HG03139 (cell line): ENCODE measurements at regions not wholly inside any gene's neighbourhood (a gene's known extent, or its start where the extent isn't known, plus 50 kb on each side); places are given as distances from the start of the nearest gene placed in this dataset.
"Not testable (repeated sequence)": the region's sequence is repeated elsewhere in the genome, so short reads cannot be mapped to it uniquely, and the experiment has no call there.

Source experiments
- ATAC-seq: cut with Tn5 transposase; IDR thresholded peaks from one replicate; pipeline ENCODE4 v1.9.1; 2021; ENCODE audit not compliant: unreplicated experiment

DNA sequence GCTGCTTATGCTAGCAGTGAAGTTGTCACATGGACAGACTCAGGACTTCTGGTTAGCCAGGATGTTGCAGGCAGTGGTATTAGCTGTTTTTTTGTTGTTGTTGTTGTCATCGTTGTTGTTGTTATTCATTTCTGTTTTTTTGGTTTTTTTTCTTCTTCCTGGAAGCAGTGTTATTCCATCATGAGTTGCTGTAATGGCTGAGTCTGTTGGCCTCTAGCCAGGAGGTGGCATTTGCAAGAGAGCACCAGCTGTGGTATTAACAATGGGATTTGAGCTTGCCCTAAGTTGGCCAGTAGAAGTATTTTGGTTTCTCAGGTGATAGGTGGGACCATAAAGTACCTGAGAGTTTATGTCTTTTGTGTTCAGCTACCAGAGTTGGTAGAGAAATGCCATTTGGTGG is 561.1 kb downstream of the KCTD16 start:
- ATAC-seq, result no peak

DNA sequence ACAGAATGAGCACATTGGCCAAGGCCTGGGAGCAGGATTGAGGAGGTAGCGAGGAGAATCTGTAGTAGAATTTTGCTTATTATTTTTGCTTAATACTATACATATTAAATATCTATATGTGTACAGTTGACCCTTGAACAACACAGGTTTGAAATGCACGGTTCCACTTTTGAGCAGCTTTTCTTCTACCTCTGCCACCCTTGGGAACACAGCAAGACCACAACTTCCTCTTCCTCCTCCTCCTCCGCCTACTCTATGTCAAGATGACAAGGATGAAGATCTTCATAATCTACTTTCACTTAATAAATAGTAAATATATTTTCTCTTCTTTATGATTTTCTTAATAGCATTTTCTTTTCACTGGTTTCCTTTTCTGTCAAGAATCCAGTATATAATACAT is 541.4 kb downstream of the KCTD16 start:
- ATAC-seq, result peak; percentile 88

DNA sequence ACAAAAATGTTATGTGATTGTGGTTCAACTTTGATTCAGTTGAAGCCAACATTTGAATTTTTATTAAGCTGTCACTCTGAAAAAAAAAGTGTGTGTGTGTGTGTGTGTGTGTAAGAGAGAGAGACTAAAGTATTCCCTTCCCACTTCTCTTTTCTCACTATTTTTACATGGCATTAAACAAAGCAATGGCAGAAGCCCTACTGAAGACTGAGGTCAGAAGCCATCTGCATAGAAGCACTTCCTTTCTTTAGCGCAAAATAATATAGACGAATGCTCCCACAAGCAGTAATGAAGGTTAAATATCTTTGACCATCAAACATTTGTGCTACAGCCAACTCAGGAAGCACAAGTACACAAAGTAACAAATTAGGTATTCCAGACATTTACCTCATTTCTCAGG is 540.5 kb downstream of the KCTD16 start:
- no peak for ATAC-seq

DNA sequence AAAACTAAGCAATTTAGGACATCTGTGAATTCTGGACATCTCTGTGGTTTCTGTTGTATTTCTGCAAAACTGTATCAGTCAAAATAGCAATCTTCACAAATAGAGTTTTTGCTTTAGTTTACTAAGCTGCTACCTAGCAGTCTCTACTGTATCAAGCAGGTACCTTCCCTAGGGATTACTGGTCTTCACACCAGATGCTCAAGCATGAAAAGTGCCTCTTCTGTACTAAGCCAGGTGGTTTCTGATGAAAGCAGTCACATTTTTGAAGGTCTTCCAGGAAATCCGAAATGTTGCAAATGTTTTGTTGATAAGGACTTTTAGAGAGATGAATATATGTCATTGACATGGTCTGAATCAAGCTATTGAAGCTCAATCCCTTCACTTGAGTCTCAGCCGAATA is 540.0 kb downstream of the KCTD16 start:
- peak; percentile 47 for ATAC-seq

DNA sequence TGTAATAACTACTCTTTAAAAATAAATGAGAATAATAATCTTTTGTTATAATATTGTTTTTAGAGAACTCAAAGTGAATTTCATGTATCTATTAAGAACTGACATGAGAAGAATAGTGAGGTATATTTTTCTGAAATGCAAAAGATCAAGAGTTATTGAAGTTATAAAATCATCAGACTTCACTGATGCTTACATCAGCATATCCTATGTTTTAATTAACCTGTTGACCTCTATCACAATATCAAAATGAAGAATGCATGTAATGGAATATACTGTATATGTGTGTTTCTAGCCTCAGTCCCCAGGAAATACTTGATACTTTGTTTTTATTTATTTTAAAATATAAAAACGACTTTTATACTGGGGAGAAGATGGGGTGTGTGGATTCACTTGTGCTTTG is 533.1 kb downstream of the KCTD16 start:
- no peak for ATAC-seq

DNA sequence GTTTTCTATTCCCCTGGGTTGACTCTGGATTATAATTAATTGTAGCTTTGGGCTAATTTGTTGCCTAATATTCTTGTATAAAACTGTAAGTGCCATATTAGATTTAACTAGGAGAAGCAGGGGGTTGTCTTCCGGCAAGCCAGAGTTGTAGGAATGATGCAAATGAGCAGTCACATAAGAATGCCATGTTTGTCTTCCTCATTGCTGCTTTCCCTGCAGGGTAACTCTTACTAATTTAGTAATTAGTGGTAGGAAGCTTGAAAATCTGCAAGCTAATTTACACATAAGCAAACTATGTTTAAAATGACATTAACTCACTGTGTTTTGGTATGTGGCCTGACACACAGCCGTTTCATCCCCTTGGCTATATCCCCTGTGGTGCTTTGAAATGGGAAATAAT is 527.8 kb downstream of the KCTD16 start:
- no peak for ATAC-seq

DNA sequence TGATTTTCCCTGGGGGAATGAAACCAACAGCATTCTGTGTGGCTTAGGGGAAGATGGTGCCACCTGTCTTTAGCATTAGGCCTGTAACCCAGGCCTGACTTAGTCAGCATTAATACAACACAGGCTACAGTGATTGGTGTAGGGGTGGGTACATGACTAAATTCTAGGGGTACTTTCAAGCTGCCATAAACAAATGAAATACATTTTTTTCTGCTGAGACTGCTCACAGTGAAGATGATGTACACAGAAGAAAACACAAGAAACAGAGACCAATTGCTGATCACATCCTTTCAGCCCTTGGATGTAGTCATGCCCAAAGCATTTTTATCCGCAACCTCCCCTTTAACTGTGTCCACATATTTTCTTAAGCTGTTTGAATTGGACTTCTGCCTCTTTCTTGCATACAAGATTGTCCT is 527.2 kb downstream of the KCTD16 start:
- no peak for ATAC-seq

DNA sequence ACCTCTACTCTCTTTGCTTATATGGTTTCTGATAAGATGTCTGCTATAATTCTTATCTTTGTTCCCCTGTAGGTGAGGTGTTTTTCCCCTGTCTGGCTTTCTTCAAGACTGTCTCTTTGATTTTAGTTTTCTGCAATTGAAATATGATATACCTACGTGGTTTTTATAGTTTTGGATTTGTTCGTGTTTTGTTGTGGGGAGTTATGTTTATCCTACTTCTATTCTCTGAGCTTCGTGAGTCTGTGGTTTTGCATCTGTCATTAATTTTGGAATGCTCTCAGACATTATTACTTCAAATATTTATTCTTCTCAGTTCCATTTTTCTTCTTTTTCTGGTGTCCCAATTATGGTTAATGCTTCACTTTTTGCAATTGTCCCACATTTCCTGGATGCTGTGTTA is 521.3 kb downstream of the KCTD16 start:
- ATAC-seq, result no peak

DNA sequence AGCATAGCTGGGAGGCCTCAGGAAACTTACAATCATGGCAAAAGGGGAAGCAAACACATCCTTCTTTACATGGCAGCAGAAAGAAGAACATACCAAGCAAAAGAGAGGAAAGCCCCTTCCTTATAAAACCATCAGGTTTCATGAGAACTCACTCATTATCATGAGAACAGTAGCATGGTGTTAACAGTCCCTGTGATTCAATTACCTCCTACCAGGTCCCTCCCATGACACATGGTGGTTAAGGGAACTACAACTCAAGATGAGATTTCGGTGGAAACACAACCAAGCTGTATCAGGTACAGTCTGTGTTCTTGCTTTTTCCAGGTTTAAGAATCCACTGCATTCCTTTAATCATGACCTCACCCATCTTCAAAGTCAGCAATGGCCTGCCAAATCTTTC is 514.2 kb downstream of the KCTD16 start:
- no peak for ATAC-seq

DNA sequence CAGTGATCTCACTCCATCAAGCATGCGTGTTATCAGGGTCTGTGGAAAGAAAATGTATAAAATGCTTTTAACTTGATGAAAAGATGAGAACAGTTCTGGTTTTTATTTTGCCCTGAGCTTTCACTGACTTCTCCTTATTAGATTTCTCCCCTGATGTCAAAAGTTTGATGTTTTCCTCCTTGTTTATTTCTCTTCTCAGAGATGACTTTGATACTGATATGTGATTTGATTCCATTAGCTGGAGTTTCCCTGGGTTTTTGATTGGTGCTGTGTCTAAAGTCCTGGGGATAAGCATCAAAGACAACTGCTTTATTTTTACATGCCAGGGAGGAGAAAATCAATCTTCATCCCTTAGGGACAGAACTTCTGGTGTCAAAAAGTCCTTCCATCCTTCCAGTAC is 510.0 kb downstream of the KCTD16 start:
- no peak for ATAC-seq

DNA sequence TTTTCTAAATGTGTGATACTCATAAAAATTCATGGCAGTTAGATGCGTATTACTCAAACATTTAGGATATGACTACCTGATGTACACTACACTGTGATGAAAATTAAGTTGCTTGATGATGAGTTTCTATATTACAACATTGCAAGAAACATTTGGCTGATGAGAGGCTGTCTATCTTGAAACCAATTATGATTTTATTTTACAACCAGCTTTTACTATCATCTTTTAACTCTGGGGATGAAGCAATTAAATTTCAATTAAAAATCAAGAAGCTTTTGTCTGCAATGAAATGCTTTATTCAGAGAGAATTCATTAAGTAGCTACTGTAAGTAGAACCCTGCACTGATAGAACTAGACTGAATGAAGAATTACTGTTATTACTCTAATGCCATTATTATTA is 500.4 kb downstream of the KCTD16 start:
- no peak for ATAC-seq

DNA sequence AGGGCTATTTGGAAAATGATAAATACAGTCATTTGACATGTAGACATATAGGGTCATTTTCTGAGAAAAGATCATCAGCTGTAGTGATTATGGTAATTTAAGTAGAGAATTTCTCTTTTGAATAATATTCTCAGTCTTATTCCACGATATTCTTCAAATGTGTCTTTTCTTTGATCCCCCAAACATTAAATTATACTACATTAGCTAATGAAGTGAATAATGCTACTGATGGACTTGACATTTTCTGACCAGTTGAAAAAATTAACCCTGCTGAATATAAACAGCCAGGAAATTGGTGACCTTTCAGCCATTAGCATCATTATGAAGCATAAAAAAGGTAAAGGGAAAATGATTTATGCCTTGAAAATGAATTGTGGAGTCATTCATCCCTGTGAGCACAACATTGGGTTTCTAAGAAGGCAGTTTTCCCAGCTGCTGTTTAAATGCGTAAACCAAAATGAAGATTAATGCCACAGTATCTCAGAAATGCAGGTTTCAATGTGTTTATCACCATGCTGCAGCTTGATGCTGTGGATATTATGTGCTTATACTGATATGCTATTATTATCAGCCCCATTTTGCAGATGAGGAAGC is 489.1 kb downstream of the KCTD16 start:
- no peak for ATAC-seq

DNA sequence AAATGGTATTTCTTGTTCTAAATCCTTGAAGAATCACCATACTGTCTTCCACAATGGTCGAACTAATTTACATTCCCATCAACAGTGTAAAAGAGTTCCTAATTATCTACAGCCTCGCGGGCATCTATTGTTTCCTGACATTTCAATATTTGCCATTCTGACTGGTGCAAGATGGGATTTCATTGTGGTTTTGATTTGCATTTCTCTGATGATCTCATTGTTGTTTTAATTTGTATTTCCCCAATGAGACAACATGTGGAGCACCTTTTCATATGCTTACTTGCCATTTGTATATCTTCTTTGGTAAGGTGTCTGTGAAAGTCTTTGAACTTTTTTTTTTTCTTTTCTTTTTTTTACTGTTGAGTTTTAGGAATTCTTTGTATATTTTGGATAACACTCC is 473.6 kb downstream of the KCTD16 start:
- no peak for ATAC-seq

DNA sequence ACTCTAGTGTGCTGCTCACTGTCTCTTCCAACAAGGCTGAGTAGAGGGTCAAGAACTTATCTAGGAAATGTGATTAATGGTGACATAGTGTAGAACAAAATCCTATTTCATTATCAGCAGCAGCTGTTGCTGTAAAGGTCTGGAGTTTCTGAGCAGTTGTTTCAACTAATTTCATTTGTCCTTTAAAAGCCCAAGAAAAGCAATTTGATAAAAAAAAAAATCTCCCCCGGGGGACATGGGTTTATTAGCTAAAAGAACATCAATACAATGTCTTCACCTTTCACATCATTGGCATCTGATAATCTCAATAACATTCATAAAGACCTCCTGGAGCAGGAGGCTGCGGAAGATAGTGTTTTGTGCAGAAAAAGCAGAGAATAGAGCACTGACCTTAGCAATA is 468.1 kb downstream of the KCTD16 start:
- ATAC-seq, result no peak

DNA sequence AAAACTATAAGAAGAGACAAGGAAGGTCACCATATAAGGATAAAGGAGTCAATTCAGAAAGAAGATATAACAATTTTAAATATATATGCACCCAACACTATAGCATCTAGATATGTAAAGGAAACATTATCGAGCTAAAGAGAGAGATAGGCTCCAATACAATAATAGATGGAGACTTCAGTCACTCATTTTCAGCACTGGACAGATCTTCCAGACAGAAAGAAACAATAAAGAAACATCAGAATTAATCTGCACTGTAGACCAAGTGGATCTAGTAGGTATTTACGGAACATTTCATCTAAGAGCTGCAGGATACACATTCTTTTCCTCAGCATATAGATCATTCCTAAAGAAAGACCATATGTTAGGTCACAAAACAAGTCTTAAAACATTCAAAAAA is 463.5 kb downstream of the KCTD16 start:
- ATAC-seq, result no peak

DNA sequence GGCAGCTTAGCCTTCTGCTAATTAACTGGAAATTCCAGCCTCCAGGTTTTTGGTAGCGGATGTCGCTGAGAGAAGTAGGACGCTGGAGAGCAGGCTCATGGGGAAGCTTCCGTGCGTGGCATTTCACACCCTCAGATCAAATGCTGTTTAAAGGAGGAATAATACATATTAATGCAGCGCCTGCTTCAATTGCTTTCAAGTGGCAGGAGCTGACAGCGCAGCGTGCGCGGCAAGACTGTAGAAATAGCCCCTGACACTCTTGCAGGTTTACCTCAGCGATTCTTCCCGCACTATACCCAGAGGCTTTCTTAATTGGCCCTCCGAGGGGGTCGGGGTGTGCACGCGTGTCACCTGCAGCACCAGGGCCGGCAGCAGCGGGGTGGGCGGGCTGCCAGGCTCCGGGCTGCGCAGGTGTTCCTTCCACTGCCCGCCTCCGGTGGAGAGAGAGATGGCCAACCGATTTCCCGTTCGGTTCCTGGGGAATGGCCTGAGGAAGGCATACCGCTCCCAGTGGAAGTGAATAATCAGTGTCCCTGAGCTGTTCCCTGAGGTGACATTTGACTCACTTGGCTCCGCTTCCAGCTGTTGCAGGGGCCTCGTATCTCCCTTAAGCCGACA is 427.9 kb downstream of the KCTD16 start:
- no peak for ATAC-seq

DNA sequence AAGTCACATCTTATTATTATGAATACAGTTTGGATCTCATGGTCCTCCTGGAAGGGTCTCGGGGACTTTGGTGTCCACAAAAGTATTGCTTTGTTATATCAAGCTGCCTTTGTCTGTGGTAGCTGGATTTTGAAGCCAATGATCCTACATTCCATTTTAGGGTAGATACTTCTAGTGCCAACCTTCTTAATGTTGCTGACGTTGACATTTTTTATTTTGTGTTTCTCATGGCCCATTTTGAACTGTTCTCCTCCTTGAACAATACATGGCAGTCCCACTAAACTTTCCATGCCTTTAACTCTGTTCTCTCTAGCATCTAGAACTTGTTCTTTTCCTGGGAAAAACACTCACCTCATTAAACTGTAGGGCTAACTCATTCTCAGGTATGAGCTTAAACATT is 425.8 kb downstream of the KCTD16 start:
- ATAC-seq, result no peak

DNA sequence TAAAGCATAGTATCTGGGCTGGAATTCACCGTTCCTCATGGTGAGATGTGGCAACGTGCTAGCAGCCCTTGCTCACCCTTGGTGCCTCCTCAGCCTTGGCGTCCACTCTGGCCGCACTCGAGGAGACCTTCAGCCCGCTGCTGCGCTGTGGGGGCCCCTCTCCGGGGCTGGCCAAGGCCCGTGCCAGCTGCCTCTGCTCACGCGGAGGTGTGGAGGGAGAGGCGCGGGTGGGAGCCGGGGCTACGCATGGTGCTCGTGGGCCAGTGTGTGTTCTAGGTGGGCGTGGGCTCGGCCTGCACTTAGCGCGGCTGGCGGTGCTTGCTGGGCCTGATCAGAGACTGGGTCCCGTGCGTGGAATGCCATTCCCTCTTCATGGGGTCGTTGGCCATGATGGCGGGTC is 424.2 kb downstream of the KCTD16 start:
- no peak for ATAC-seq

DNA sequence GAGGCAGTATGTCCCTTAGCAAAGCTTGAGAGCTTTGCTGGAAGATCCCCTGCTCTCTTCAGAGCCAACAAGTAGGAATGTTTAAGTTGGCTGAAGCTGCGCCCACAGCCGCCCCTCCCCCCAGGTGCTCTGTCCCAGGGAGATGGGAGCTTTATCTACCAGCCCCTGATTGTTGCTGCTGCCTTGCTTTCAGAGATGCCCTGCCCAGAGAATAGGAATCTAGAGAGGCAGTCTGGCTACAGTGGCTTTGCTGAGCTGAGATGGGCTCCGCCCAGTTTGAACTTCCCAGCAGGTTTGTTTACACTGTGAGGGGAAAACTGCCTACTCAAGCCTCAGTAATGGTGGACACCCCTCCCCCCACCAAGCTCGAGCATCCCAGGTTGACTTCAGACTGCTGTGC is 423.6 kb downstream of the KCTD16 start:
- not testable (repeated sequence) for ATAC-seq

DNA sequence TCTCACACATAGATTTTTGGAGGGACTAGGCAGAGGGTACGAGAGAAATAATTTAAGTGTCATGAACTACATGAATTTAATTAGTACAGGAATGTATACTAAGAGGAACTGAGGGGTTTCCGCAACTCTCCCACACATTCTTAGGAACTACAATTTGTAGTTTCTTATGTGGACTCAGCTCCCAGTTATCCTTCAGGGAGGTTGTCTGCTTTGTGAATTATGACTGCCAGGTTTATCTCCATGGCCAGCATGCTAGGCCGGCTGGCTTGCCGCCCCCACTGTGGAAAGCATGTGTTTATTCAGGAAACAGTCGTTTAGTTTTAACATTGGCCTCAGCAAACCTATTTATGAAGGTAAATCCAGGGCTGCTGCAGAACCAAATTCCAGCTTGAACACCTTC is 415.0 kb downstream of the KCTD16 start:
- no peak for ATAC-seq

DNA sequence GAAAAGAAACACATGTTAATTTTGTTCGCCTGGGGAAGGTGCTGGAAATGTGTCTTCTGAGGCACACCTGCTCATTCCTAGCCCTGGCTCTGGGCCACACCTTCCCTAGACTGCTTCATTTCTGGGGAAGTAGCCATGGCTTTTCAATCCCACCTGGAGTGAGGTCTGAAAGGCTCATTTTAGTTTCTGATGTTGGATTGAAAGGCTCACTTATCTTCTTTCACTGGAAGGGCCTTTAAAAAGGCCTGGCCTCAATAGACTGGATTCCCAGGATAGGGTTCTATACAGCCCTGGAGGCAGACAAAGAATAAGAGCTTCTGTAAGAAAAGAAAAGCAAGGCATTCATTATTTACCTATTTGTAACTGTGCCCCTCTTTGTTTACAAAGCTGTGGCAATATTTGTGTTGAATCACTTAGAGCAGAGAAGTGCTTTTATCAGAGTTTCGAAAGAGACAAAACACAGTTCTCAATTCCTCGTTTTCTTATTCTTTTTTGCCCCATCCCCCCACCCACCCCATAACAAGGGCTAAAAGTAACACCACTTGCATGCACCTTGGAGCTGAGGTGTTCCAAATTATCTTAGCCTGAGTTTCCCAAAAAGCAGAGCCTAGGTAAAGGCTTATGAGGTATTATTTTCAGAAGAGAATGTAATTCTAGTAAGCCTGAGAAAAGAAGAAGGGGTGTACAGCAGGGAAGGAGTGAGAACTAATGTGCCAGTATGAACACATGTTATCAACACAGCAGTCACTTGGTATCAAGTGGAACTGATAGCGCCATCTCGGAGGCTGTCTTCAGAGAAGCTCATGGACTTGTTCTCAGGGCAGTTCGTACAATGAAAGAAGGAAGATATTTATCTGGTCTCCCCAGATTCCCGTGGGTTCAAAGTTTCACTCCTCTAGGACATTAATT is 413.1 kb downstream of the KCTD16 start:
- ATAC-seq, result no peak

DNA sequence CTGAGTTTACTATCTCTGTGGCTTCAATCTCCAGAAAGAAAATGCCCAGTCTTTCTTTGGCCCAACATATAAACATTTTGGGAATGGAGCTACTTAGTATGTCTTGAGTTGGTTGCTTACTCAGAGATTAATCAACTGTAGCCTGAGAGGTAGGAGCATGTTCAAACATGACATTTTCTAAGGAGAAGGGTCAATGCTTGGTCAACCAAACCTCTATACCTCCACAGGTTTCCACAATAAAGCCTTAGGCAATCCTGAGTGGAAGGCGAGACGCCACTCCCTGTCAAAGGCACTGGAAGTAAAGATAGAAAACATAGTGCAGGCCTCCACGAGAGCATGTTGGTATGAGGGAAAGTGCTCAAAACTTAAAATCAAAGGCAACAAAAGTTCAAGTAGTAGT is 411.4 kb downstream of the KCTD16 start:
- no peak for ATAC-seq
